ENCODE measurements at regions not wholly inside any gene's neighbourhood (a gene's known extent, or its start where the extent isn't known, plus 50 kb on each side); places are given as distances from the start of the nearest gene placed in this dataset.

GRCh38 chr5:122656577-122656976 lies 118.3 kb upstream of the SNX2 start:
- WGBS (ENCODE audit: low lambda C conversion rate): 88% methylated on average over 1 of the region's 1 CpG
- Histone ChIP-seq H3K9ac (no peak overlapping the region), H3K27me3 (ENCODE audit: insufficient read depth) (no peaks in the 10 kb centered on the region), H3K27ac (ENCODE audit: low read depth in 2 of 2, low read length in 1 of 2) (no peak overlapping the region), H3K4me1 (ENCODE audit: control insufficient read depth in 1 of 2, insufficient read depth in 2 of 2, low read depth in 1 of 2, low read length in 1 of 2) (no peaks in the 10 kb centered on the region; a peak in 1 of 4 replicates), H3K9me3 (no peaks in the 10 kb centered on the region), H3F3A (replicated peaks; ENCODE audit: insufficient read depth) (no peaks in the 10 kb centered on the region), H3K4me2 (no peak overlapping the region), H3K9me2 (no peaks in the 10 kb centered on the region), H3K36me3 (replicated peaks in 1 of 2; ENCODE audit: control insufficient read depth in 1 of 2, insufficient read depth in 2 of 2, low read length in 1 of 2) (no peaks in the 10 kb centered on the region), H3K79me2 (ENCODE audit: insufficient read depth) (no peaks in the 10 kb centered on the region), H3K4me3 (ENCODE audit: low read depth in 2 of 2, low read length in 1 of 2) (no peak overlapping the region), H4K20me1 (ENCODE audit: insufficient read depth) (no peaks in the 10 kb centered on the region), H2AFZ (ENCODE audit: low read depth) (no peak overlapping the region)
- ChIA-PET CTCF (no interaction called here), POLR2A (no interaction called here)
- TF ChIP-seq IRF3 (IDR thresholded peaks at IDR 0.05; ENCODE audit: low read depth, low read length) (no peak), FOXM1 (IDR thresholded peaks at IDR 0.05; ENCODE audit: low read depth) (no peak), MAX (IDR thresholded peaks at IDR 0.05; ENCODE audit: low read depth) (no peak), NRF1 (IDR thresholded peaks at IDR 0.05; ENCODE audit: low read depth, low read length) (no peak), RAD21 (IDR thresholded peaks at IDR 0.05; ENCODE audit: low read length) (no peak), YY1 (IDR thresholded peaks at IDR 0.05; ENCODE audit: low read depth) (no peak), USF2 (IDR thresholded peaks at IDR 0.05; ENCODE audit: borderline replicate concordance, low read depth, low read length) (no peak), RFX5 (IDR thresholded peaks at IDR 0.05; ENCODE audit: low read length) (no peak), MEF2A (IDR thresholded peaks at IDR 0.05; ENCODE audit: borderline replicate concordance, low read depth) (no peak), MXI1 (IDR thresholded peaks at IDR 0.05; ENCODE audit: low read depth, low read length) (no peak), FOSL2 (IDR thresholded peaks at IDR 0.05; ENCODE audit: borderline replicate concordance, low read depth) (no peak), RXRA (IDR thresholded peaks at IDR 0.05; ENCODE audit: borderline replicate concordance, low read depth) (no peak), REST (IDR thresholded peaks at IDR 0.05; ENCODE audit: low read depth, low read length) (no peak), SIN3A (IDR thresholded peaks at IDR 0.05; ENCODE audit: borderline replicate concordance, low read depth, low read length) (no peak), TAF1 (IDR thresholded peaks at IDR 0.05; ENCODE audit: borderline replicate concordance, low read depth, low read length) (no peak)
- no peak for DNase-seq
